ENCODE measurements at regions not wholly inside any gene's neighbourhood (a gene's known extent, or its start where the extent isn't known, plus 50 kb on each side); places are given as distances from the start of the nearest gene placed in this dataset.

GRCh38 chr12:4034921-4035320 is 161.7 kb upstream of the PARP11 start:
- no peak for DNase-seq (ENCODE audit: insufficient read length, low spot score, missing footprints)
- TF ChIP-seq CTCF (IDR thresholded peaks at IDR 0.05; ENCODE audit: extremely low read depth, low read depth, low read length) = no peak
- H3K36me3 ChIP-seq (ENCODE audit: insufficient read depth, low read length) = no peaks in the 10 kb centered on the region
- H3K4me3 ChIP-seq (ENCODE audit: insufficient read depth, low read length) = no peak overlapping the region
- no peak overlapping the region for H2AFZ ChIP-seq (ENCODE audit: low read length)
- peaks cover 18% of the 10 kb centered on the region for H3K27me3 ChIP-seq (ENCODE audit: insufficient read depth, low read length)
- H3K79me2 ChIP-seq (ENCODE audit: insufficient read depth, low read length) = no peaks in the 10 kb centered on the region
- H3K9me3 ChIP-seq (ENCODE audit: low read depth, low read length) = no peaks in the 10 kb centered on the region
- no peak overlapping the region for H3K4me2 ChIP-seq (ENCODE audit: insufficient read depth, low read length)
- peaks cover 14% of the 10 kb centered on the region for H3K4me1 ChIP-seq (ENCODE audit: insufficient read depth, low read length)
- no peaks in the 10 kb centered on the region for H4K20me1 ChIP-seq (ENCODE audit: insufficient read depth, low read length)
- no peak overlapping the region for H3K27ac ChIP-seq (ENCODE audit: low read depth, low read length)

- DNase-seq (ENCODE audit: insufficient read length, low spot score, missing footprints) = peak; percentile 55
- H3K27me3 ChIP-seq (ENCODE audit: insufficient read depth, low read length) = peaks cover 22% of the 10 kb centered on the region
- no peak for TF ChIP-seq CTCF (IDR thresholded peaks at IDR 0.05; ENCODE audit: extremely low read depth, low read depth, low read length)
Measured at GRCh38 chr12:4032924-4033615, 159.9 kb upstream of the PARP11 start.

GRCh38 chr12:4031703-4032291 is 158.6 kb upstream of the PARP11 start:
- Histone ChIP-seq H3K4me1 (ENCODE audit: insufficient read depth, low read length) (peaks cover 14% of the 10 kb centered on the region), H3K79me2 (ENCODE audit: insufficient read depth, low read length) (no peaks in the 10 kb centered on the region), H3K36me3 (ENCODE audit: insufficient read depth, low read length) (no peaks in the 10 kb centered on the region), H2AFZ (ENCODE audit: low read length) (peak overlapping the region; percentile 81), H3K9me3 (ENCODE audit: low read depth, low read length) (no peaks in the 10 kb centered on the region), H4K20me1 (ENCODE audit: insufficient read depth, low read length) (no peaks in the 10 kb centered on the region), H3K4me2 (ENCODE audit: insufficient read depth, low read length) (peak overlapping the region; percentile 72), H3K27me3 (ENCODE audit: insufficient read depth, low read length) (peaks cover 22% of the 10 kb centered on the region), H3K4me3 (ENCODE audit: insufficient read depth, low read length) (peak overlapping the region; percentile 64), H3K27ac (ENCODE audit: low read depth, low read length) (peak overlapping the region; percentile 63)
- no peak for TF ChIP-seq CTCF (IDR thresholded peaks at IDR 0.05; ENCODE audit: extremely low read depth, low read depth, low read length)
- DNase-seq (ENCODE audit: insufficient read length, low spot score, missing footprints) = no peak

More at GRCh38 chr12:4032924-4033615, 159.9 kb upstream of the PARP11 start:
- H3K79me2 ChIP-seq (ENCODE audit: insufficient read depth, low read length) = no peaks in the 10 kb centered on the region
- no peak overlapping the region for H3K4me2 ChIP-seq (ENCODE audit: insufficient read depth, low read length)
- H3K4me1 ChIP-seq (ENCODE audit: insufficient read depth, low read length) = peaks cover 14% of the 10 kb centered on the region
- no peaks in the 10 kb centered on the region for H3K9me3 ChIP-seq (ENCODE audit: low read depth, low read length)
- H3K36me3 ChIP-seq (ENCODE audit: insufficient read depth, low read length) = no peaks in the 10 kb centered on the region
- H3K4me3 ChIP-seq (ENCODE audit: insufficient read depth, low read length) = no peak overlapping the region
- no peak overlapping the region for H2AFZ ChIP-seq (ENCODE audit: low read length)
- no peaks in the 10 kb centered on the region for H4K20me1 ChIP-seq (ENCODE audit: insufficient read depth, low read length)
- H3K27ac ChIP-seq (ENCODE audit: low read depth, low read length) = no peak overlapping the region

- peak overlapping the region; percentile 64 for H3K4me3 ChIP-seq (ENCODE audit: insufficient read depth, low read length)
- H3K27ac ChIP-seq (ENCODE audit: low read depth, low read length) = peak overlapping the region; percentile 74
- TF ChIP-seq CTCF (IDR thresholded peaks at IDR 0.05; ENCODE audit: extremely low read depth, low read depth, low read length) = no peak
- peak; percentile 100 for DNase-seq (ENCODE audit: insufficient read length, low spot score, missing footprints)
- no peaks in the 10 kb centered on the region for H3K79me2 ChIP-seq (ENCODE audit: insufficient read depth, low read length)
- H4K20me1 ChIP-seq (ENCODE audit: insufficient read depth, low read length) = no peaks in the 10 kb centered on the region
- peak overlapping the region; percentile 72 for H3K4me2 ChIP-seq (ENCODE audit: insufficient read depth, low read length)
- peaks cover 14% of the 10 kb centered on the region for H3K4me1 ChIP-seq (ENCODE audit: insufficient read depth, low read length)
- peak overlapping the region; percentile 81 for H2AFZ ChIP-seq (ENCODE audit: low read length)
- H3K27me3 ChIP-seq (ENCODE audit: insufficient read depth, low read length) = peaks cover 22% of the 10 kb centered on the region
- H3K36me3 ChIP-seq (ENCODE audit: insufficient read depth, low read length) = no peaks in the 10 kb centered on the region
- H3K9me3 ChIP-seq (ENCODE audit: low read depth, low read length) = no peaks in the 10 kb centered on the region
Measured at GRCh38 chr12:4030929-4031702, 157.9 kb upstream of the PARP11 start.

Measured in osteoblast (primary cell).